Lower lobe of right lung (tissue), 2 donors: ENCODE measurements at regions not wholly inside any gene's neighbourhood (a gene's known extent, or its start where the extent isn't known, plus 50 kb on each side); places are given as distances from the start of the nearest gene placed in this dataset.

Experiments
- ATAC-seq, 2 donors: fragments of 200-7000 bp; cut with Tn5 transposase; one replicate each; pipeline ENCODE4 v1.9.1; 2020 to 2022; ENCODE audit warnings: mild to moderate bottlenecking in 2 of 2, moderate library complexity in 2 of 2
- DNase-seq: peaks from one replicate; pipeline ENCODE4 v3.0.0-alpha.2; 2020
- H3K27ac ChIP-seq: fragments of 200-600 bp; one replicate; pipeline ENCODE4 v1.8.0; 2022
- H3K27me3 ChIP-seq: fragments of 200-600 bp; one replicate; pipeline ENCODE4 v1.8.0; 2022; ENCODE audit warnings: low read depth
- H3K36me3 ChIP-seq: fragments of 200-600 bp; one replicate; pipeline ENCODE4 v1.8.0; 2022; ENCODE audit warnings: mild to moderate bottlenecking
- H3K4me1 ChIP-seq: fragments of 200-600 bp; one replicate; pipeline ENCODE4 v1.8.0; 2022
- H3K4me3 ChIP-seq: fragments of 200-600 bp; one replicate; pipeline ENCODE4 v1.8.0; 2022; ENCODE audit warnings: mild to moderate bottlenecking
- H3K9me3 ChIP-seq: fragments of 200-600 bp; one replicate; pipeline ENCODE4 v1.8.0; 2022
- intact Hi-C: fragments of 100-400 bp; cut with DNase I; formaldehyde crosslinking; loops from one replicate; pipeline ENCODE4 v1.11.0; 2022
- TF ChIP-seq, protein P1 (sequence below): fragments of 200-600 bp; IDR thresholded peaks from one replicate; pipeline ENCODE4 v1.8.0; 2022; ENCODE audit warnings: antibody characterized with exemption, mild to moderate bottlenecking
- donor health status: DM: no; HTN: yes; CAD: no; lungs with severe emphysema.

GRCh38 chr5:74113196-74113540, 487.2 kb downstream of the ARHGEF28 start:
- H3K36me3 ChIP-seq: no peaks in the 10 kb centered on the region
- DNase-seq (no peak), ATAC-seq (no peak)
- no peaks in the 10 kb centered on the region for H3K4me1 ChIP-seq
- no peaks in the 10 kb centered on the region for H3K9me3 ChIP-seq
- no peaks in the 10 kb centered on the region for H3K27me3 ChIP-seq
- H3K27ac ChIP-seq: no peak overlapping the region
- TF ChIP-seq, protein P1, sequence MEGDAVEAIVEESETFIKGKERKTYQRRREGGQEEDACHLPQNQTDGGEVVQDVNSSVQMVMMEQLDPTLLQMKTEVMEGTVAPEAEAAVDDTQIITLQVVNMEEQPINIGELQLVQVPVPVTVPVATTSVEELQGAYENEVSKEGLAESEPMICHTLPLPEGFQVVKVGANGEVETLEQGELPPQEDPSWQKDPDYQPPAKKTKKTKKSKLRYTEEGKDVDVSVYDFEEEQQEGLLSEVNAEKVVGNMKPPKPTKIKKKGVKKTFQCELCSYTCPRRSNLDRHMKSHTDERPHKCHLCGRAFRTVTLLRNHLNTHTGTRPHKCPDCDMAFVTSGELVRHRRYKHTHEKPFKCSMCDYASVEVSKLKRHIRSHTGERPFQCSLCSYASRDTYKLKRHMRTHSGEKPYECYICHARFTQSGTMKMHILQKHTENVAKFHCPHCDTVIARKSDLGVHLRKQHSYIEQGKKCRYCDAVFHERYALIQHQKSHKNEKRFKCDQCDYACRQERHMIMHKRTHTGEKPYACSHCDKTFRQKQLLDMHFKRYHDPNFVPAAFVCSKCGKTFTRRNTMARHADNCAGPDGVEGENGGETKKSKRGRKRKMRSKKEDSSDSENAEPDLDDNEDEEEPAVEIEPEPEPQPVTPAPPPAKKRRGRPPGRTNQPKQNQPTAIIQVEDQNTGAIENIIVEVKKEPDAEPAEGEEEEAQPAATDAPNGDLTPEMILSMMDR: no peak
- no peak overlapping the region for H3K4me3 ChIP-seq
- intact Hi-C loops: no loop called here

DNA sequence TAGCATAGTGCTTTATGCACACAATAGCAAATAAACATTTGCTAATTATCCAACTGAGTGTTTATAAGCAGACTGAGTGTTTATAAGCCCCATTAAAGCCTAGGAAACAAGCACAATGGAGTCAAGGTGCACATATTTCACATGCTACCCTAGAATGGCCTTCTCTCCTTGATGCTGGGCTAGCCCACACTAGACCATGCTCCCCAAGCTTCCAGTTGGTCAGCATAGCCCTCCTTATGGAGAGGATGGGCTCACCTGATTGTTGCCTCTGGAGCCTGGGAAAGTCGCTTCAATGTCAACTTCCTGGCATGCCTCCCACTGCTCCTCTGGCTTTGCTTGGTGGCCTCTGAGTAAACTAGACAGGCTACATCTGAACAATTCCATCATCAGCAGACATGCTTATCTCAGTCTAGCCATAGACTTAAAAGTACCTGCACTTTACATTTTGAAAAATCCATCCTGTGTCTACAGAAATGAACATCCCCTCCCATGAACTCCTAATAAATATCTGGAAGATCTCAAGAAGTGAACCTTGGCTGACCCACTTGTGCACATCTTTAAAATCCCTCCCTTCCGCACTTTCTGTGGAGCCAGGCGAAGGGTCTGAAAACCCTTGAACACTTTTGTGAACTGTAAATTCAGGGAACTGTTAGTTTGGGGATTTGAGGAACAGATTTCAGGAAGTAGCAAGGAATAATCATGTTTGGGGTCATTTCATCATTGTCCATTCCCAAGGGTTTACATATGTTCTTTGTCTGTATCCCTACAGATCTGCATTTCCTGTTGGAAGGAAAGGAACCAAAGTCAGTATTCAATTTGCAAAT, 486.6 kb downstream of the ARHGEF28 start:
- ATAC-seq: no peak
- intact Hi-C loops: no loop called here
- no peaks in the 10 kb centered on the region for H3K27me3 ChIP-seq
- H3K36me3 ChIP-seq: no peaks in the 10 kb centered on the region
- no peak overlapping the region for H3K4me3 ChIP-seq
- DNase-seq: no peak
- H3K9me3 ChIP-seq: no peaks in the 10 kb centered on the region
- H3K4me1 ChIP-seq: no peaks in the 10 kb centered on the region
- TF ChIP-seq, protein P1: no peak
- no peak overlapping the region for H3K27ac ChIP-seq

- ATAC-seq (no peak), DNase-seq (no peak)
- H3K4me1 ChIP-seq: no peaks in the 10 kb centered on the region
- no peaks in the 10 kb centered on the region for H3K9me3 ChIP-seq
- H3K36me3 ChIP-seq: no peaks in the 10 kb centered on the region
- no peaks in the 10 kb centered on the region for H3K27me3 ChIP-seq
- no peak overlapping the region for H3K4me3 ChIP-seq
- TF ChIP-seq, protein P1: no peak
- intact Hi-C loops: no loop called here
- no peak overlapping the region for H3K27ac ChIP-seq
Measured at GRCh38 chr5:74111764-74112163, 485.8 kb downstream of the ARHGEF28 start.

- no peak overlapping the region for H3K4me3 ChIP-seq
- H3K36me3 ChIP-seq: no peaks in the 10 kb centered on the region
- peaks cover 9% of the 10 kb centered on the region for H3K4me1 ChIP-seq
- H3K27me3 ChIP-seq: no peaks in the 10 kb centered on the region
- H3K27ac ChIP-seq: no peak overlapping the region
- TF ChIP-seq, protein P1: no peak
- DNase-seq: no peak
- no peaks in the 10 kb centered on the region for H3K9me3 ChIP-seq
- intact Hi-C loops: no loop called here
- no peak for ATAC-seq
Measured at GRCh38 chr5:74109344-74109743, 483.3 kb downstream of the ARHGEF28 start.

DNA sequence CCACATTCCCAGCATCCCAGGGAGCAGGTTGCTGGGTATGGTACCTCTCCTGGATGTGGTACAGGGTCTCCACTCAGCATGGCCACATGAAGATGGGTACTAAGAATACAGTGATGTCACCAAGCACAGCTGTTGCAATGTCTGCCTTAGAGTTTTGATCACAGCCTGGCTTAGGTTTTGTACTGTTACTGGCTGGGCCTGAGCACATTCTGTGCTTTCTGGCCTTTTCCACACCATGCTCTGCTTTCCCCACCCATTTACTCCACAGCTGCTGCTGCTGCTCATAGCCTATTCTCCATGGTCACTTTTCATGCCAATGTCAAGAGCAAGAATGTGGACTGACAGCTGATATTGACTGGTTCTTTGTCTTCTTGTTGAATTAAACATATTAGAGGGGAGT, 481.9 kb downstream of the ARHGEF28 start:
- intact Hi-C loops: no loop called here
- Histone ChIP-seq H3K4me1 (peaks cover 9% of the 10 kb centered on the region), H3K36me3 (no peaks in the 10 kb centered on the region), H3K27ac (no peak overlapping the region), H3K4me3 (no peak overlapping the region), H3K27me3 (no peaks in the 10 kb centered on the region), H3K9me3 (no peaks in the 10 kb centered on the region)
- no peak for DNase-seq
- peak in 1 of 2 donors; percentile 49 for ATAC-seq
- TF ChIP-seq, protein P1: no peak
